Esophagus squamous epithelium (tissue), 5 donors: ENCODE measurements at regions not wholly inside any gene's neighbourhood (a gene's known extent, or its start where the extent isn't known, plus 50 kb on each side); places are given as distances from the start of the nearest gene placed in this dataset.

Source experiments
- DNase-seq: peaks from one replicate; lab custom pipeline; 2025; lab: John Stamatoyannopoulos, UW
- H3K27ac ChIP-seq, 4 donors: fragments of 200-600 bp; sonication (generic); one replicate each; pipeline ENCODE4 v1.5.1; 2016 to 2019; ENCODE audit warnings: mild to moderate bottlenecking in 1 of 4
- H3K27me3 ChIP-seq, 4 donors: fragments of 200-600 bp; sonication (generic); 1 replicate in 3 of 4; 2 replicates in 1 of 4; pipeline versions ENCODE4 v1.5.1 to v1.6.0; 2017 to 2021; ENCODE audit warnings: antibody characterized with exemption in 1 of 4
- H3K36me3 ChIP-seq, 3 donors: fragments of 200-600 bp; sonication (generic); one replicate each; pipeline ENCODE4 v1.5.1; 2016 to 2019
- H3K4me1 ChIP-seq, 3 donors: fragments of 200-600 bp; sonication (generic); one replicate each; pipeline ENCODE4 v1.5.1; 2017 to 2019
- H3K4me3 ChIP-seq, 4 donors: fragments of 200-600 bp; sonication (generic); 1 replicate in 3 of 4; 2 replicates in 1 of 4; pipeline ENCODE4 v1.5.1; 2016 to 2019; ENCODE audit warnings: mild to moderate bottlenecking in 2 of 4, moderate library complexity in 1 of 4
- H3K9me3 ChIP-seq, 3 donors: fragments of 200-600 bp; sonication (generic); one replicate each; pipeline ENCODE4 v1.5.1; 2016 to 2019
- CTCF ChIP-seq, 6 experiments: fragments of 450-650 bp in 4 of 6; fragments of 200-600 bp in 2 of 6; sonication (generic) in 2 of 6; IDR thresholded peaks; one replicate each; pipeline ENCODE4 v1.5.1; 2016 to 2019; ENCODE audit warnings: antibody characterized with exemption in 6 of 6, mild to moderate bottlenecking in 4 of 6, moderate library complexity in 4 of 6
- POLR2A ChIP-seq, 4 donors: fragments of 450-650 bp; IDR thresholded peaks; one replicate each; pipeline ENCODE4 v1.6.1; 2017; ENCODE audit warnings: antibody characterized with exemption in 4 of 4, mild to moderate bottlenecking in 4 of 4, moderate library complexity in 3 of 4
- WGBS, 2 donors: methylation state at CpG; one replicate each; pipeline ENCODE4 v1.1.5; 2018; 5-methylcytosine and 5-hydroxymethylcytosine counted together
- intact Hi-C: fragments of 100-400 bp; cut with DNase I; formaldehyde crosslinking; loops from one replicate; pipeline ENCODE4 v1.15.0; 2022
- donor health status: DM: yes; HTN: yes; CAD: no.

GRCh38 chr5:25393256-25393655 lies 748.5 kb upstream of the CDH10 start:
- no peaks in the 10 kb centered on the region for H3K36me3 ChIP-seq
- H3K4me3 ChIP-seq: no peak overlapping the region
- WGBS, 2 donors: 73 to 76% methylated on average over 1 of the region's 1 CpG
- H3K27me3 ChIP-seq: no peaks in the 10 kb centered on the region
- no peaks in the 10 kb centered on the region for H3K4me1 ChIP-seq
- intact Hi-C loops: no loop called here
- TF ChIP-seq CTCF (IDR thresholded peaks at IDR 0.05): no peak
- H3K9me3 ChIP-seq: no peaks in the 10 kb centered on the region
- DNase-seq: no peak
- no peak overlapping the region for H3K27ac ChIP-seq

GRCh38 chr5:25387953-25388352 lies 743.2 kb upstream of the CDH10 start:
- Histone ChIP-seq H3K4me1 (no peaks in the 10 kb centered on the region), H3K4me3 (no peak overlapping the region), H3K9me3 (no peaks in the 10 kb centered on the region), H3K27me3 (no peaks in the 10 kb centered on the region), H3K36me3 (no peaks in the 10 kb centered on the region), H3K27ac (no peak overlapping the region)
- TF ChIP-seq CTCF (IDR thresholded peaks at IDR 0.05) (no peak), POLR2A (IDR thresholded peaks at IDR 0.05) (no peak)
- no peak for DNase-seq
- WGBS, 2 donors: 24 to 38% methylated on average over 1 of the region's 1 CpG
- intact Hi-C loops: no loop called here

GRCh38 chr5:25362799-25363198 lies 718.0 kb upstream of the CDH10 start:
- TF ChIP-seq POLR2A (IDR thresholded peaks at IDR 0.05): no peak
- no peak for TF ChIP-seq CTCF (IDR thresholded peaks at IDR 0.05)

GRCh38 chr5:25358919-25359318 lies 714.1 kb upstream of the CDH10 start:
- DNase-seq: no peak
- intact Hi-C loops: no loop called here
- no peak for TF ChIP-seq POLR2A (IDR thresholded peaks at IDR 0.05)
- no peak for TF ChIP-seq CTCF (IDR thresholded peaks at IDR 0.05)
- H3K36me3 ChIP-seq: no peaks in the 10 kb centered on the region
- H3K27me3 ChIP-seq: no peaks in the 10 kb centered on the region
- H3K27ac ChIP-seq: no peak overlapping the region
- no peak overlapping the region for H3K4me3 ChIP-seq
- H3K9me3 ChIP-seq: peaks cover 0 to 36% (median 4%) of the 10 kb centered on the region in 3 donors
- H3K4me1 ChIP-seq: no peaks in the 10 kb centered on the region
- 61 to 76% methylated on average over 2 of the region's 2 CpGs for WGBS, 2 donors

More at GRCh38 chr5:25362799-25363198, 718.0 kb upstream of the CDH10 start:
- no peak overlapping the region for H3K4me3 ChIP-seq
- 90 to 100% methylated on average over 3 to 4 of the region's 5 CpGs for WGBS, 2 donors
- no peaks in the 10 kb centered on the region for H3K27me3 ChIP-seq
- no peak for DNase-seq
- no peak overlapping the region for H3K27ac ChIP-seq
- no peaks in the 10 kb centered on the region for H3K36me3 ChIP-seq
- peaks cover 0 to 34% (median 4%) of the 10 kb centered on the region in 3 donors for H3K9me3 ChIP-seq
- H3K4me1 ChIP-seq: no peaks in the 10 kb centered on the region
- intact Hi-C loops: no loop called here

GRCh38 chr5:25357605-25358004 lies 712.8 kb upstream of the CDH10 start:
- no peak for DNase-seq
- H3K4me3 ChIP-seq: no peak overlapping the region
- peaks cover 0 to 31% (median 0%) of the 10 kb centered on the region in 3 donors for H3K9me3 ChIP-seq
- H3K36me3 ChIP-seq: no peaks in the 10 kb centered on the region
- intact Hi-C loops: no loop called here
- H3K4me1 ChIP-seq: no peaks in the 10 kb centered on the region
- H3K27me3 ChIP-seq: no peaks in the 10 kb centered on the region
- TF ChIP-seq CTCF (IDR thresholded peaks at IDR 0.05) (no peak), POLR2A (IDR thresholded peaks at IDR 0.05) (no peak)
- WGBS, 2 donors: 72 to 88% methylated on average over 6 to 8 of the region's 8 CpGs
- H3K27ac ChIP-seq: no peak overlapping the region
